Left lung (tissue), 4 donors: ENCODE measurements at regions not wholly inside any gene's neighbourhood (a gene's known extent, or its start where the extent isn't known, plus 50 kb on each side); places are given as distances from the start of the nearest gene placed in this dataset.

ENCODE experiments used
- ATAC-seq: fragments of 200-7000 bp; cut with Tn5 transposase; one replicate; pipeline ENCODE4 v1.9.1; 2020; ENCODE audit warnings: moderate library complexity
- DNase-seq, 4 donors: peaks; one replicate each; pipeline ENCODE4 v3.0.0-alpha.2; 2013 to 2020
- H3K27ac ChIP-seq, 2 donors: fragments of 200-600 bp; sonication (generic) in 1 of 2; one replicate each; pipeline versions ENCODE4 v1.5.0 to v1.8.0; 2020 to 2021
- H3K27me3 ChIP-seq, 2 donors: fragments of 200-600 bp; sonication (generic) in 1 of 2; one replicate each; pipeline versions ENCODE4 v1.5.0 to v1.8.0; 2020 to 2021
- H3K36me3 ChIP-seq, 2 donors: fragments of 200-600 bp; sonication (generic) in 1 of 2; one replicate each; pipeline versions ENCODE4 v1.5.0 to v1.8.0; 2020 to 2021
- H3K4me1 ChIP-seq, 2 donors: fragments of 200-600 bp; one replicate each; pipeline ENCODE4 v1.8.0; 2021
- H3K4me3 ChIP-seq, 2 donors: fragments of 200-600 bp; sonication (generic) in 1 of 2; one replicate each; pipeline versions ENCODE4 v1.5.0 to v1.8.0; 2020 to 2021; ENCODE audit warnings: mild to moderate bottlenecking in 1 of 2
- H3K9me3 ChIP-seq, 2 donors: fragments of 200-600 bp; sonication (generic) in 1 of 2; one replicate each; pipeline versions ENCODE4 v1.5.0 to v1.8.0; 2020 to 2021
- CTCF ChIP-seq, 2 donors: fragments of 200-600 bp; sonication (generic) in 1 of 2; IDR thresholded peaks; one replicate each; pipeline versions ENCODE4 v1.5.0 to v1.8.0; 2021; ENCODE audit warnings: antibody characterized with exemption in 2 of 2
- intact Hi-C, 2 donors: fragments of 100-400 bp; cut with DNase I; formaldehyde crosslinking; loops; one replicate each; pipeline versions ENCODE4 v1.11.2 to v1.14.2; 2022
- donor health status: DM: no; HTN: yes; CAD: no.
- donor health status: DM: no; HTN: no; CAD: no.

- no peak for ATAC-seq
- Histone ChIP-seq H3K4me1 (no peaks in the 10 kb centered on the region), H3K4me3 (no peak overlapping the region), H3K27me3 (no peaks in the 10 kb centered on the region), H3K9me3 (peaks cover 0 to 12% of the 10 kb centered on the region in 2 donors), H3K27ac (no peak overlapping the region), H3K36me3 (no peaks in the 10 kb centered on the region)
- no peak for TF ChIP-seq CTCF (IDR thresholded peaks at IDR 0.05)
- intact Hi-C loops = no loop called here
- no peak for DNase-seq
Measured at GRCh38 chr4:155426953-155427352, 50.2 kb upstream of the MAP9 start.
